GM18519 (cell line): ENCODE measurements at regions not wholly inside any gene's neighbourhood (a gene's known extent, or its start where the extent isn't known, plus 50 kb on each side); places are given as distances from the start of the nearest gene placed in this dataset.

Source experiments
- ATAC-seq: cut with Tn5 transposase; IDR thresholded peaks from one replicate; pipeline ENCODE4 v1.9.1; 2021; ENCODE audit warnings: mild to moderate bottlenecking, moderate library complexity; ENCODE audit not compliant: unreplicated experiment, low FRiP score

DNA sequence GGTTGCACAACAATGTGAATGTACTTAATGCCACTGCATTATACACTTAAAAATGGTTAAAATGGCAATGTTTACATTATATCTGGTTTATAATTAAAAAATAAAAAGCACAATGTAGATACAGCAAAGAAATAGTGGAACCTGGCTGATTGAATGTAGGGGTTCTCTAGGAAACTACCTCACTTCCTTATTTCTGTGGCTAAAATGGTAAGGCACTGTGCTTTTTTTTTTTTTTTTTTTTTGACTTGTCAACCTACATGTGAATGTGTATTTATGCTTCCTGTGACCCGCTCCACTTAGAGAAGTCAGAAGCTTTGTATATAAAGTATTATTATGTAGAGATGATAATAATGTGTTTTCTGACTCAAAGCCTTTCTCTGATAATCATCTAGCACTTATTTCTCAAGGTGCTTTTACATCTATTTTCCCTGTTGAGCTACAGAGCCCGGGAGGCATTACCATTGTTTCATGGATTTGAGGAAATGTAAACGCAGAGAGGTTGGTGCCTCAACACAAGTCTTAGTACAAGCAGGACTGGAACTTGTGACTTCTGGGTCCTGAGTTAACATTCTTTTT lies 55.0 kb downstream of the SOX4 start:
- ATAC-seq = peak; percentile 89

DNA sequence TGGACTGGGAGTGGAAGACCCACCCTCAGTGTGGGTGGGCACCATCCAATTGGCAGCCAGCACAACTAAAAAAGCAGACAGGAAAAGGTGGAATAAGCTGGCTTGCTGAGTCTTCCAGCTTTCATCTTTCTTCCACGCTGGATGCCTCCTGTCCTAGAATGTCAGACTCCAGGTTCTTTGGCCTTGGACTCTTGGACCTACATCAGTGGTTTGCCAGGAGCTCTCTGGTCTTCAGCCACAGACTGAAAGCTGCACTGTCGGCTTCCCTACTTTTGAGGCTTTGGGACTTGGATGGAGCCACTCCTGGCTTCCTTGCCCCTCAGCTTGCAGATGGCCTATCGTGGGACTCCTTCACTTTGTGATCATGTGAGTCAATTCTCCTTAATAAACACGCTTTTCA lies 59.8 kb downstream of the SOX4 start:
- ATAC-seq = no peak

DNA sequence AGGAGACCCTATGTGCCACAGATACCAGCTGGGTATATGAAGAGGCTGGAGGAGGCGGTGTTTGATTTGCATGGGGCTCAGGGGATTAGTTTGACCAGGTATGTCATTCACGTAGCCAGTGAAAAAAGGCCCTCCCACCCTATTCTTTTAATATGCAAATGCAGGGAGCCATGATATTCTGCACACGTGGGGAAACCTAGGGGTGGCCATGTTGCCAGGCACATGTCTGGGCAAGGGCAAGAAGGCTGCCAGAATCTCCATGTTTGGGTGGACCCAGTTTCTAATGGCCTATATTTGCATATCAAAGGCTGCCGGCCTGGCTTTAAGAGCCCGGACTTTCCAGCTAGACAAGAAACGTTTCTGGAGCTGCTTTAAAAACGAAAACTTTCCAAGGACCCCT lies 60.4 kb downstream of the SOX4 start:
- ATAC-seq = no peak

DNA sequence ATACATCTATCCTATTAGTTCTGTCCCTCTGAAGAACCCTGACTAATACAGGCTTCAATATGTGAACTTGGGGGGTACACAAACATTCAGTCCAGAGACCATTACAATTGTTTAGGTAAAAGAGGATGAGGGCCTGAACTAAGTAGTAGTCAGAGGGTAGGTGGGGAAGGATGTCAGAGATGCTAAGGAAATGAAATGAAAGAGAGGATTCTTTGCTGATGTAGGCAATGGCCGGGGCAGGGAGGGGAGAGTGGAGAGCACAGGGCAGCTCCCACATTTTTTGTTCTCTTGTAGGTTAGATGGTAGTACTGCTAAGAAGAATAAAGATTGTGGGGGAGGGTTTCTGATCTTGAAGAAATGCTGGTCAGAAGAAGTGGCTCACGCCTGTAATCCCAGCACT lies 60.8 kb downstream of the SOX4 start:
- no peak for ATAC-seq

DNA sequence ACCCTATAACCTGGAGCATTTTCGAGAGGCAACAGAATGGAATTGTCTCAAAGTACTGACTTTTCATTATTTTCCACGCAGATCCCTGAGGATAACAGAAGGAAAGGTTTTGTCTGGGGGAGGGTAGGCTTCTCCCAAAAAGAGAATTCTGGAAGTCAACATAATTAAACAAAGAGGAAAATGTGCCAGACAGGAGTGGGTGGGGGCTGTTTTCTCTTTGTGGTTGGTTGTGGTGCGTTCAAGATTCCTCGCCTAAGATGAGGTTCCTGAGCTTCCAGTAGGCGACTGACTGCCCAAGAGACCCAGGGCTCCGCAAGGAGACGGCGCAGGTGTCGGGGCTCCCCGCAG lies 70.4 kb downstream of the SOX4 start:
- no peak for ATAC-seq

DNA sequence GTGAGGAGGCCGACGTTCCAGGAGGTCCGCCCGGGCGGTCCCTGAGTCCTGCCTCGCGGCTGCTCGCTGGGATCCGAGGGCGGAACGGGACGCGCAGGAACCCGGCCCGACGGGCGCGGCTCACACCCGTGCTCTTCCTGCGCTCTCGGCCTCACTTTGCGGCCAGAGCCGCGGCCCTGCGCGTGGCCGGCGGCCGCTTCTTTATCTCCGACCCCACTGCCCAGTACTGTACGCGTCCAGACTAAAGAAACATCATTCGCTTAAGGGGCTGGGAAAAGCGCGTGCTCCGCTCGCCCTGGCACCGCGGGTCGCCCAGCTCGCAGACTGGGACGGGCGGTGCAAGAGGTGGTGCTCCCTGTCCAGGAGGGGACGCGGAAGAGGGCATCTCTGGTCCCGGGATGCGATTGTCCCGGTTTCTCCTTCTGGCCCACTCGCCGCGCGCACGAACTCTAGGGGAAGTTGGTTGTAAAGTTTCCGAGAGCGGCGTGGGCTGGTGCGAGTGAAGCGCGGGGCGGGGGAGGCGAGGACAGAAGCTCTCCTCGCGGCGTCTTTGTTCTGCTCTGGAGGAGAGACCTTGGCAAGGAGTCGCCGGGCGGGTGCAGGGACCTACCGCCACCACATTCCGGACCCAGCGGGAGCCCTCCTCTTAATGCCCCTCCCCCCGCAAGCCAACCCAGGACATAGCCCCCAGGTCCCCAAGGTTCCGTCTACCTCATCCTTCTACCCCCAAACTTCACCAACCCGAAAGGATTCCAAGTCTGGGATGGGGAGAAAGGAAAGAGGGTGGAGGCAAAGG lies 71.0 kb downstream of the SOX4 start:
- no peak for ATAC-seq

DNA sequence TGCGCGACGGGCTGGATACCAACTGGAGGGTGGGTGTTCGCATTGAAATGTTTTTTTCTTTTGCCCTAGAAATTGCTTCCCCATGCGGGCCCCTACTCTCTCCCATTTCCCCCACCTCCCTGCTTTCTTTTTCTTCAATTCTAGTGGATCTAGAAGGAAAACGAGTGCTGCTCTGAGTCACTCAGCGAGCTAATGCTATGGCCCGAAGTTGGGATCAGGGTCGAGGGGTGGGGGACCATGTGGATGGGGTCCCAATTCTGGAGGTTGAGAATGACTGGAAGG lies 71.5 kb downstream of the SOX4 start:
- no peak for ATAC-seq

DNA sequence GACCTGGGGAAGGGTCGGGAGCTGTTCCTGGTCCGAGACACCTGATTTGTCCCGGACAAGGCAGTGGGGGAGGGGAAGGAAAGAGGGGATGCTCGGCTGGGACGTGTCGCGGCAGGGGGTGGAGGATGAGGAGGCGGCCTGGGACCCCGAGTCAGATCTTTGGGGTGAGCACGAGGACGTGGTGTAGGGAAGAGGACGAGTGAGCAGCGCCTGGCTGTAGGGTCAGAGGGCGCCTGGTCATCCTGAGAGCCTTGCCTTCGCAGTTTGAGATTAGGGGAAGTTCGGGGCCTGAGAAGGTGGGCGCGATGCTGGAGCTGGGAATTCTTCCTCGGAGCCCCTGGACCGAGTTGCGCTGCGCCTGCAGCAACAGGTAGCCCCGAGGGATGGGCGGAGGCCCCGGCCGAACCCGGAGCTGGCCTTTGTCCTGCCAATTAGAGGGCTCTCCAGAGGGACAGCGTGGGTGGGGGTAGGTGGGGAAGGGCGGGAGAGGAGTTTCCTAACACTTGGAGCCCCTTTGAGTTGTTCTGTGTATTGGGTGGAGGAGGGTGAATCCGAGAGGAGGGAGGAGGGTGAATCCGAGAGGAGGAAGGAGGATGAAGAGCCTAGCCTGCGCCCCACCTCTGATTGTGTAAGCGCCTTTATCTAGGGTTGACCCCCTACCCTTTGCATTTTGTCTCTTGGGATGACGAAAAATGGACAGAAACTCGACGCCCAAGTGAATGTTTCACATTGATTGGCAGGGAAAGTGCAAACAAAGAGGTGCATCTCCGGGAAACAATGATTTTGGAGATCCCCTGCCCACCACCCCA lies 72.0 kb downstream of the SOX4 start:
- ATAC-seq = no peak

DNA sequence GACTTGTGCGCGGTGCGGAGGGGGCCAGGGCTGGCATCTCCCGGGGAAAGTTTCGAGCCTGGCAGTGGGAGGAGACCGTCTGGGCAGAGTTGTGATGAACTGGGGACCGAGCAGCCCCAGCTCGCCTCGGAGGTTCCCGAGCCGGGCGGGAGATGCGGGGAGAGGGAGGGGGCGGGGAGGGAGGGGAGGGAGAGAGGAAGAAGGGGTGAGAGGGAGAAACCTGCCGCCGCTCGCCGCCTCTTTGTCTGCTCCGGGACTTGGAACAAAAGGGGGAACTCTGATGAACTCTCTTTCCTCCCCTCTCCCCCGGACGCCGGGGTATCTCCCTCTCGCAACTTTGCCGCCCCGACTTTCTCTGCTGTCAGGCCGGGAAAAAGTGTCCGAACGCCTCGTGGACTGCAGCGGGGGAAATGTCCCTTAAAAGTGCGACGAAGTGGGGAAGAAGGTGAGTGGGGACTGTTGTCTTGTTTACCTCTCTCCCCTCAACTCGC lies 72.7 kb downstream of the SOX4 start:
- ATAC-seq = no peak

DNA sequence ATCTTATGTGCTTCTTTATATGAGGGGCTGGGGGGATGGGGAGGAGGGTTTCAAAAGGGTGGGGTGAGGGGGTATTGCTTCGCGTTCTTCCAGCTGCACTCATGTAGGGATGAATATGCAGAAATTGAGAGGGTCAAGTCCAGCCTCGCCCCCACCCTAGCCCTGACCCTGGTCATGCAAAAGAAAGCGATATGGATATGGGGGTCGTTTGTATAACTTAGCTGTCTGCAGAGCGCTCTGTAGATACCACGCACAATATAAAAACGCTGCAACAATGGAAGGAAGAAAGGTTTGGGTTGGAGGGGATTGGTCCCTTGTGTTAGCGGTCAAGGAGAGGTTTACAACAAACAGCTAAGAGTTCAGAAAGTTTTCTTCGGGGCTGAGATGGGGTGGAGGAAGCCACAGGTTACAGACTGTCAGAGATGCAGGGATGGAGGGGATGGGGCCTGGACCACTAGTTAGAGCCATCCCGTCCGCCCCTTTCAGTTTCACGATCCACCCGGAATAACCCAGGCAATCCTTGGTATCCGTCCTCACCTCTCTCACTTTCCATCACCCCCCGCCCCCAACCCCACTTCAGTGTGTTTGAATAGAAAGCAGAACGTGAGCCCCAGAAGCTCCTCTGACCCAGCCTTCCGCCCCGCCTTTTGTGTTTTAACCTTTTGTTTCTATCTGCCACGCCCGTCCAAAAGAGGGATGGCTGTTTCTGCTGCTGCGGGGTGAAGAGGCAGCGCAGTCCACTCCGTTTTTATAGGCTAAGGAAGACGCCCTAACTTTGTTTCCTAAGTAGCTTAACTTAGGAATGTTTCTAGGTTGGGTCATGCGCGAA lies 73.5 kb downstream of the SOX4 start:
- ATAC-seq = no peak

DNA sequence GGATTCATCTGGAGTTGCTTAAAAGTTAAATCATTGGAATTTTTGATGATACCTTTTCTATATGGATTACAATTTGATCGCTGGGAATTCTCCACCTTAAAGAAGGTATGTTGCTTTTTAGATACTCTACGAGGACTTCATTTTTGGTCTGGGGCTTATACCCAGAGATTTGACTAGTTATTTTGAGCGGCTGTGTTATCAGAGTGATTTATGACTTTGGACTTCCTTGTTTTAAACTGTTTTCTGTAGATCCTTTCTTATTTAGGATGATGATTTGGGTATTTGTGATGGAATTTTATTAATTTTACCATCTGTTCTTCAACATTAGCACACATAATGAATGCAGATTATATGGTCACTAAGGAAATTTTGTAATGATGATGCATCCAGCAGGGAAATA lies 75.2 kb downstream of the SOX4 start:
- ATAC-seq = no peak

DNA sequence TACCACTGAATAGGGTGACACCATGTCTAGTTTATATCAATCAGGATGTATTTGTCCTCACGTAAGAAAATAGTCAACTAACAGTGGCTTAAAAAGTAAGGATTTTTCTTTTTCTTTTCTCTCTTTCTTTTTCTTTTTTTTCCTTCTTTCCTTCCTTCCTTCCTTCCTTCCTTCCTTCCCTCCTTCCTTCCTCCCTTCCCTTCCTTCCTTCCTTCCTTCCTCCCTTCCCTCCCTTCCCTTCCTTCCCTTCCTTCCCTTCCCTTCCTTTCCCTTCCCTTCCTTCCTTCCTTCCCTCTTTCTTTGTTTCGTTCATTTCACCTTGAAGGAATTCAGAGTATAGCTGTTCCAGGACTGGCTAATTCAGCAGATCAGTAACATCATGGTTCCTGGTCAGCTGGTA lies 83.2 kb downstream of the SOX4 start:
- ATAC-seq = no peak

DNA sequence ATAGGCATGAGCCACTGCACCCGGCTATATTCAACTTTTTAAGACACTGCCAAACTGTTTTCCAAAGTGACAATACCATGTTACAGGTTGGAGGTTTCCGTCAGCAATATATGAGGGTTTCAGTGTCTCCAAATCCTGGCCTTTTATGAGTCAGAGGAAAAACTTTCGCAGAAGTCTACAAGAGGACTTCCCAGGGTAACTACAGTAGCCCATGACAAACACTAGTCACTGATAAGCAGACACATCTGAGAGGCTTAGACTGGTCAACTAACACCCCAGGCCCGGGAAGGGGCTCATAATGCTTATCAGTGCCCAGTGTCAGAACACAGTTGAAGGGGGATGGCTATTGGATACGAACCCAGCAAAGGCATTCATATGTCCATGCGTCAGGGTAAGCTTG lies 85.4 kb downstream of the SOX4 start:
- no peak for ATAC-seq

DNA sequence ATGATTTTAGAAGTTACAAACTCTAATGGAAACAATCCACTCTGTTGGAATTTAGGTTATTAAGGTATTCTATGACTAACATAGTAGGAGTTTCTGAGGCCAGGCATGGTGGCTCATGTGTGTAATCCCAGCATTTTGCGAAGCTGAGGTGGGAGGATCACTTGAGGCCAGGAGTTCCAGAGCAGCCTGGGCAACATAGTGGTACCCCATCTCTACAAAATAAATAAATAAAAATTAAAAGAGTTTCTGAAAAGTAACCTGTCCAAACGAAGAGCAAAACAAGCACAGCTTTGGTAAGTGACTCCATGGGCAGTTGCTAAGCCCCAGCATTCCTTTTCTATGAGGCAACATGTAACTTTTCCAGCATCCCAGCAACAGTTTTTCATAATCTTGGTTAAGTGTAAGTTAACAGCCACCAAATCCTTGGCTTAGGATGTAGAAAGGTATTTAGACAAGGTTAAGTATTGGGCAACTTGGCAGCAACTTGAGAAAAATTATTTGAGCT lies 86.3 kb downstream of the SOX4 start:
- ATAC-seq = no peak

DNA sequence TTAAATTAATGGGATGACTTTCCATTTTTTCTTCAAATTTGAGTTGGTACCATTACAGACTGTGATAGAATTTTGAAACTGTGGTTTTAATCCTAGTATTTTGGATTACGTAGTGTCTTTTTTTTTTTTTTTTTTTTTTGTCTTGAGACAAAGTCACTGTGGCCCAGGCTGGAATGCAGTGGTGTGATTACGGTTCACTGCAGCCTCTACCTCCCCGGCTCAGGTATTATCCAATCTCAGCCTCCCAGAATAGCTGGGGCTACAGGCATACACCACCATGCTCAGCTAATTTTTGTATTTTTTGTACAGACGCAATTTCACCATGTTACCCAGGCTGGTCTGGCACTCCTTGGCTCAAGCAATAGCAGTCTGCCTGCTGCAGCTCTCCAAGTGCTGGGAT lies 87.1 kb downstream of the SOX4 start:
- no peak for ATAC-seq

DNA sequence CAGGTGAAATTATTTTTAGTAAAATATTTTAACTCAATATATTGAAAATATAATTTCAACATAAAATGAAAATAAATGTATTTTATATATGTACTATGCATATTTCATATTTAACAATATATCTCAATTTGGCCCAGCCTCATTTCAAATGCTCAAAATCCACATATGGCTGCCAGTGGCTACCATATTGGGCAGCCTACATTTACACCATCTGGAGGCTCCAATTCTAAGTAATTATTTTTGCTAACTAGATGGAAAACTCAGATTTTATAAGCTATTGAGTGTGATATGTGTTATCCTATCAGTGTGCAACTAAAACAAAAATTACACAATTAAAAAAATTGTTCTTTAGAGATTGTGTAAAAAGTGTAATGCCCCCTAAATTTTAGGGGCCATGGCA lies 96.9 kb downstream of the SOX4 start:
- ATAC-seq = no peak

DNA sequence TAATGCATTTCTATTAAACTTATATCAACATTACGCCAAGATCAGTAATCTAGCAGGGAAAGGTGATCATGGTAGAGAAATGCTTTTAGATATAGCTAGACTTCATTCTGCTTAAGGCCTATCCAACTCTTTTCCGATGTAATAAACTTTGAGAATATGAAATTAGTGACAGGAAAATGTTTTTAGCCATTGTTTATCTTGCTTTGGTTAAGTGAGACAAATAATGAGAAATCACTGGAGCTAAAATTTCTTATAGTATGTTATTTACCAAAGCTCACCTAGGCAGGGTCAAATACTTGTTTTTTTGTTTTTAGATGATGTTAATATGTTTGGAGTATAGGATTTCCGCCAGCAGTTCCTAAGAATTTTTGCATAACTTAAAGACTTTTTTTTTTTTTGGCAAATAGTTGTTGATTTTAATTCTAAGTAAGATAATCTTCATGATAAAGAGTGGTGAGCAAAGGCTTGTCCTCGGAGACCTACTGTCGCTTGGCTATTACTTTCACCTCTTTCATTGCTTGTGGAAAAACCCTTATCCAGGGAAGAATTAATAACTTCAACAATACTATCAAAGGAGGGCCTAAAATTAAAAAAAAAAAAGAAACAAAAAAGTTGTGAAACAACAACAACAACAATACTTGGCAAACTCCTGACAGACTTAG lies 98.3 kb downstream of the SOX4 start:
- ATAC-seq = no peak

DNA sequence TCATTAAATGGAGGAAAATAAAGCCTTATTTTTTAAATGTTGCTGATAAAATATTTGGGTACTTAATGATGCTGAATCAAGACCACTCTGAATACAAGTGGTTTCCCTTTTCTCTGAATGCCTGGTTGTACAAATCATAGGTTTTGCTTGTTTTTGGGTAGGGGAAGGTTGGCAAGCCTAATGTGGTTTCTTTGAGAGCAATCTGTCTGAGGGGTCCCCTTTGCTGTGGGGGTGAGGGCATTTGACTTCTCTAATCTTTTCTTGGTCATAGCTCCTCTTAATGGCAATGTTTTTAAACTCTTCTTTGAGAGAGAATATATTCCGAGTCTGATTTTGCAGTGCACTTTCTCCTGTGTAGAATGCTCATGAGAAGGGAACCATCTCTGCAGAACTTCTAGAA lies 99.2 kb downstream of the SOX4 start:
- ATAC-seq = no peak

DNA sequence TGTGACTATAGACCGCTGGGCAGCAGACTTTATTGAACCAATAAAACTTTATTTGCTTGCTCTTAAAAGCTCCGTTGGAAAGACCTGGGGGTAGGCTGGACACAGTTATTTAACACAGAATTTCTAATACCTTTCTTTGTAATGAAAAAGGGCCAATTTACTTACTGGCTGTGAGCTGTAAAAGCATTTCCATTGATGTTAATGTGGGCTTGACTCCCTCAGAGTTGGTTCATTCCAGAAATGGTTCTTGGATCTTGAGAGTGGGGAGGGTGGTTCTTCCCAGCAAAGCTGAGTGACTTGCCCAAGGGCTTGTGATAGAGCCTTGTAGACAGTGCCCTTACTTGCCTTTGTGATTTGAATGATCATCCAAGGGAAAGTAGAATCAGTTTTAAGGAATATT lies 100.6 kb downstream of the SOX4 start:
- ATAC-seq = no peak
